ENCODE measurements at regions not wholly inside any gene's neighbourhood (a gene's known extent, or its start where the extent isn't known, plus 50 kb on each side); places are given as distances from the start of the nearest gene placed in this dataset.
"Not testable (repeated sequence)": the region's sequence is repeated elsewhere in the genome, so short reads cannot be mapped to it uniquely, and the experiment has no call there.

DNA sequence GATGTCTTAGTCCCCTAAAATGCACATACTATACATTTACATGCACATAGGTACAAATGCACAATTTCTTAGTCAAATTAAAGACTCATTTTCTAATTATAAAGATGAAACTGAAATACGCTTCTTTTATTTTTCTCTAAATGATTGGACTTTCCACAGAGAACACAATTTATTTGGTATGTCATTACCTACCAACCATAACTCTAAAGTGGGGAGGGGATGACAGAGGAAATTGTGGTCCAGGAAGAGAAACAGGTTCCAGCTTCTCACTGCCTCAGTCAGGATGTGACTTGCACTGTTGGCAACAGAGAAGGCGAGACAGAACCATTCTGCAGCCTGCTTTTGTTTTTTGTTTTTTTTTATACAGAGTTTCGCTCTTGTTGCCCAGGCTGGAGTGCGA lies 1189.2 kb downstream of the PLA2G4A start:
- DNase-seq (ENCODE audit: low spot score), result no peak
- TF ChIP-seq, protein P1, sequence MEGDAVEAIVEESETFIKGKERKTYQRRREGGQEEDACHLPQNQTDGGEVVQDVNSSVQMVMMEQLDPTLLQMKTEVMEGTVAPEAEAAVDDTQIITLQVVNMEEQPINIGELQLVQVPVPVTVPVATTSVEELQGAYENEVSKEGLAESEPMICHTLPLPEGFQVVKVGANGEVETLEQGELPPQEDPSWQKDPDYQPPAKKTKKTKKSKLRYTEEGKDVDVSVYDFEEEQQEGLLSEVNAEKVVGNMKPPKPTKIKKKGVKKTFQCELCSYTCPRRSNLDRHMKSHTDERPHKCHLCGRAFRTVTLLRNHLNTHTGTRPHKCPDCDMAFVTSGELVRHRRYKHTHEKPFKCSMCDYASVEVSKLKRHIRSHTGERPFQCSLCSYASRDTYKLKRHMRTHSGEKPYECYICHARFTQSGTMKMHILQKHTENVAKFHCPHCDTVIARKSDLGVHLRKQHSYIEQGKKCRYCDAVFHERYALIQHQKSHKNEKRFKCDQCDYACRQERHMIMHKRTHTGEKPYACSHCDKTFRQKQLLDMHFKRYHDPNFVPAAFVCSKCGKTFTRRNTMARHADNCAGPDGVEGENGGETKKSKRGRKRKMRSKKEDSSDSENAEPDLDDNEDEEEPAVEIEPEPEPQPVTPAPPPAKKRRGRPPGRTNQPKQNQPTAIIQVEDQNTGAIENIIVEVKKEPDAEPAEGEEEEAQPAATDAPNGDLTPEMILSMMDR (IDR thresholded peaks at IDR 0.05; ENCODE audit: extremely low read depth, missing control alignments), result no peak

DNA sequence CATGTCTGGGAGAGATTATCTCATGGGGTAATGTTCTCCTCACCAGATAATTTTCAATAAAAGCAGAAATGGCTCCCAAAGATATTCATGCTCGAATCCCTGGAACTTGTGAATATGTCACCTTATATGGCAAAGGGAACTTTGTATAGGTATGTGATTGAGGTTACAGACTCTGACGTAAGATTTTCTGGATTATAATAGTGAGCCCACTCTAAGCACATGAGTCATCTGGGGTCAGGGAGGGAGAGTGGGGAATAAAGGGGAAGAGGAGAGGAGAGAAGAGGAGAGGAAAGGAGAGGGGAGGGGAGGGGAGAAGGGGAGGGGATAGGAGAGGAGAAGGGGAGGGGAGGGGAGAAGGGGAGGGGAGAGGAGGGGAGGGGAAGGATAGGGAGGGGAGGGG lies 1193.9 kb downstream of the PLA2G4A start:
- no peak for DNase-seq (ENCODE audit: low spot score)
- TF ChIP-seq, protein P1 (IDR thresholded peaks at IDR 0.05; ENCODE audit: extremely low read depth, missing control alignments), result no peak

DNA sequence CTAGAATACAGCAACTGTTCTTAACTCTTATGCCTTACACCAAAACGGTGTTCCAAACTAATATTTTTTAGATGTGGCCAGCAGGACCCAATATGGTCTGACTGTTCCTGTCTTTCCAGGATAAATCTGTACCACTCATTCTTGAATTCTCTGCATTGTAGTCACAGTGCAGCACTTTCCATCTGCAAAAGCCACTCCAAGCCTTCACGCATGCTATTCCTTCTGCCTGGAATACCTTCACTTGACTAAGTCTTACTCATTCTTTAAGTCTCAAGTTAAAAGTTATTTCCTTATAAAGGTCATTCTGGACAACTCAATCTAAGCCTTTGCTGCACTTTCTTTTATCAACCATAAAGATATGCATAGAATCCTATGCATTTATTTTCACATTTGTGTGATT lies 1194.5 kb downstream of the PLA2G4A start:
- TF ChIP-seq, protein P1 (IDR thresholded peaks at IDR 0.05; ENCODE audit: extremely low read depth, missing control alignments), result no peak
- DNase-seq (ENCODE audit: low spot score), result no peak

DNA sequence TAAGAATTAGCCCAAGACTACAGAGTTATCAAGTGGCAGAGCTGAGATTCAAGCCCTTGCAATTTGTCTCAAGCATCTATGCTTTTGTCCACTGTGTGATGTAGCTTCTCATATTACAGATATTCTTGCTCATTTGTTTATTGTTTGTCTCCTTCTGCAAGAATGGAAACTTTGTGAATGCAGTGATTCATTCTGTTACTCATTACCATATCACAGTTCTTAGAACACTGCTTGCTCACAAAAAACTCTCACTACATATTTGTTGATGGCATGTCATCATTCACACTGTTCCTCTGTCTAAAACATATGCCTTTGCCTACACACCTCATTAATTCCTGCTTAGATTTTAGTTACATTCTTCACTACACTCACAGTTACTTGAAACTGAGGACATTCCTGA lies 1198.9 kb downstream of the PLA2G4A start:
- TF ChIP-seq, protein P1 (IDR thresholded peaks at IDR 0.05; ENCODE audit: extremely low read depth, missing control alignments), result no peak
- peak; percentile 21 for DNase-seq (ENCODE audit: low spot score)

DNA sequence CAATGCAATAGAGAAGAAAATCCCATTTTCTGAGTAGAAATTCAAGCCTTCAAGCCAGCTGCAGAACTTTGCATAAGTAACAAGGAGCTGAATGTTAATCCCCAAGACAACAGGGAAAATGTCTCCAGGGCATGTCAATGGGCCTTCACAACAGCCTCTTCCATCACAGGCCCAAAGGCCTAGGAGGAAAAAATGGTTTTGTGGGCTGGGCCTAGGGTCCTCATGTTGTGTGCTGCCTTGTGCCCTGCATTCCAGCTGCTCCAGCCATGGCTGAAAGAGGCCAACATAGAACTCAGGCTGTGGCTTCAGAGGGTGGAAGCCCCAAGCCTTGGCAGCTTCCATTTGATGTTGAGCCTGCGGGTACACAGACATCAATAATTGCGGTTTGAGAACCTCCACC lies 1208.8 kb downstream of the PLA2G4A start:
- not testable (repeated sequence) for DNase-seq (ENCODE audit: low spot score)

DNA sequence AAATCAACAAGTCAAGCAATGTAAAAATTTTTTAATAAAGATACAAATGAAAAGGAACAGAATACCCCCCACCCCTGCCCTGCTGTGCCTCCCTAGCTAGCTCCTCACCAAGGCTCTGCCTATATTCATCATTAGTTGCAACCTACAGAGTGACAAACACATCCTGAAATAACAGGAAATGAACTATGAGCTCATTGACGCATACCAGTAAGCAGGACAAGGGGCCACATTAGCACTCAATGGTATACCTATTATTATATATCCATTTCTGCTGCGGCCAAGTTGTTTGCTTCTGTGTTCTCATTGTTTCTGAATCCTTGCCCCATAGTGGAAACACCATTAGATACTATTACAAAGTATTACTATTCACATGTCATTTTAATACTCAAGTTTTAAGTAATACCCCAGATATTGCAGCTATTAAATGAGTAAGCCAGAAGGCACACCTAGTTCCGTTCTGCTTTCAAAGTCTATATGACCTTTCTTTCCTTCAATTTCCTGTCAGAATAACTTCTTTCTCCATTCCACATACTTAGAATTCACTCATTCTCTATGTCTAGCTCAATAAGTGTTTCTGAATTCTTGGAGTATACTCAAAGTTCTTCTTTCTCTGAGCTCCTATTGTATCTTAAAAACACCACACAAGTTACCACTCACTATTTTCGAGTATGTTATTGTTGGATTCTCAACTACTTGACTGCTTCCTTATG lies 1214.9 kb downstream of the PLA2G4A start:
- no peak for DNase-seq (ENCODE audit: low spot score)

DNA sequence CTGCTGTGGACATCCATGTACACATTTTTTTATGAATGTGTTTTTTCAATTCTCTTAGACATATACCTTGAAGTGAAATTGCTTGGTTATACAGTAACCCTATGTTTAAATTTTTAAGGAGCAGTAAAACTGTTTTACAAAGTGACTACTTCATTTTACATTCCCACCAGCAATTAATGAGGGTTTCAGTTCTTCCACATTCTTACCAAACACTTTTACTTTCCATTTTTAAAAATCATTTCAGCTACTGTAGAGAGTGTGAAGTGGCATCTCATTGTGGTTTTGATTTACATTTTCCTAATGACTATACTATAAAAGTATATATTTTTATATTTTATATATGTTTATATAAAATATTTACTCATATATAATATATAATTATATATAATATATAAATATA lies 1221.5 kb downstream of the PLA2G4A start:
- TF ChIP-seq, protein P1 (IDR thresholded peaks at IDR 0.05; ENCODE audit: extremely low read depth, missing control alignments), result no peak
- no peak for DNase-seq (ENCODE audit: low spot score)

More for the DNA sequence above, 1214.9 kb downstream of the PLA2G4A start:
- TF ChIP-seq, protein P1 (IDR thresholded peaks at IDR 0.05; ENCODE audit: extremely low read depth, missing control alignments), result no peak

DNA sequence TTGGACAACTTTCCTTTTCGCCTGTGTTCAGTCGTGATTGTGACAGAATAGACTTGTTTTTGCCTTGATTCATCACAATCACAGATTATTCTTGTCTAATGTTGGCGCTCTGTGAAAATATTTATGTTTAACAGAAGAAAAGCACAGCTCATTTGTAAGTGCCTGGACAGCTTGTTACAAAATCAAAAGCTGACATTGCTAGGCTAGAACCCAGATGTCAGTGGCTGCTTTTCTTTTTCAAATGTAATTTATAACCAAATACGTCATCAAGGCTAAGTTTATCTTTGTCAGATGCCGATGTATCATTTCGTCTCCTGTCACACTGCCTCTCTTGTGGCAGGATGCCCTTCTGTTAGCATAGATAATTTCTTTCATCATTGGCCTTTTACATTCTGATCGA lies 1227.3 kb downstream of the PLA2G4A start:
- no peak for DNase-seq (ENCODE audit: low spot score)
- TF ChIP-seq, protein P1 (IDR thresholded peaks at IDR 0.05; ENCODE audit: extremely low read depth, missing control alignments), result no peak
